ENCODE measurements at regions not wholly inside any gene's neighbourhood (a gene's known extent, or its start where the extent isn't known, plus 50 kb on each side); places are given as distances from the start of the nearest gene placed in this dataset.

DNA sequence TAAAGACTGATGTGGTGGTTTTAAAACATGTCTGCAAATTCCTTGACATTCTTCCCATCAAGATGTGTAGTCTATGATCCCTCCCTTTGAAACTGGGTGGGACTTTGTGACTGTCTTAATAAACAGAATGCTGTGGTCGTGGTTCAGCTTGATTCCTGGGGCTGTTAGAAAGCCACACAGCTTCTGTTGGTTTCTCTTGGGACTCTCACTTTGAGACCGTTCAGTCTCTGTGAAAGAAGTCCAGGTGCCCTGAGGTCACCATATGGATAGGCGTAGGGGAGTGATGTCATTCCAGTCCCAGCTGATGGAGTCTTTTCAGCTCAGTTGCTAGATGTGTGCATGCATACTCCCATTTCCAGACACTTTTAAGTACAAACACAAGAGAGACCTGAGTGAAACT is 216.6 kb downstream of the KDR start:
- H3K27ac ChIP-seq = no peak overlapping the region
- TF ChIP-seq ZFX (IDR thresholded peaks at IDR 0.05; ENCODE audit: borderline replicate concordance) = no peak
- TF ChIP-seq, protein P1, sequence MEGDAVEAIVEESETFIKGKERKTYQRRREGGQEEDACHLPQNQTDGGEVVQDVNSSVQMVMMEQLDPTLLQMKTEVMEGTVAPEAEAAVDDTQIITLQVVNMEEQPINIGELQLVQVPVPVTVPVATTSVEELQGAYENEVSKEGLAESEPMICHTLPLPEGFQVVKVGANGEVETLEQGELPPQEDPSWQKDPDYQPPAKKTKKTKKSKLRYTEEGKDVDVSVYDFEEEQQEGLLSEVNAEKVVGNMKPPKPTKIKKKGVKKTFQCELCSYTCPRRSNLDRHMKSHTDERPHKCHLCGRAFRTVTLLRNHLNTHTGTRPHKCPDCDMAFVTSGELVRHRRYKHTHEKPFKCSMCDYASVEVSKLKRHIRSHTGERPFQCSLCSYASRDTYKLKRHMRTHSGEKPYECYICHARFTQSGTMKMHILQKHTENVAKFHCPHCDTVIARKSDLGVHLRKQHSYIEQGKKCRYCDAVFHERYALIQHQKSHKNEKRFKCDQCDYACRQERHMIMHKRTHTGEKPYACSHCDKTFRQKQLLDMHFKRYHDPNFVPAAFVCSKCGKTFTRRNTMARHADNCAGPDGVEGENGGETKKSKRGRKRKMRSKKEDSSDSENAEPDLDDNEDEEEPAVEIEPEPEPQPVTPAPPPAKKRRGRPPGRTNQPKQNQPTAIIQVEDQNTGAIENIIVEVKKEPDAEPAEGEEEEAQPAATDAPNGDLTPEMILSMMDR (IDR thresholded peaks at IDR 0.05) = no peak

DNA sequence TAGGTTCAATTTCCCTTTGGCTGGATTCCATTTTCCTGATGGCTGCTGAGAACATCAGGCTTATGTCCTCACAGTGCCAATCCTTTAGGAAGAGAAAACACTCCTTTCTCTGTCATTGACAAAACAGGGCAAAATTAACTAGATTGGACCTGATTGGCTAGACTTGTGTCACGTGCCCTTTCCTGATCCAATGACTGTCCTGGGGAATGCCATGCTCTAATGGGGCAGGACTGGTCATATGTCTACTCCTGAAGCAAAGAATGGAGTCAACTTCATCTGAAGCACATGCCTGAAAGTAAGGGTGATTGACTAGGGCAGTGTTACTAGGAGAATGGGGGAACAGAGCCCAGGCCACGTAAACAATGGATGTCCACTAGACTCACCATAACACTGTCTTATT is 220.4 kb downstream of the KDR start:
- H3K27ac ChIP-seq = no peak overlapping the region
- no peak for TF ChIP-seq ZFX (IDR thresholded peaks at IDR 0.05; ENCODE audit: borderline replicate concordance)
- TF ChIP-seq, protein P1 (IDR thresholded peaks at IDR 0.05) = no peak

DNA sequence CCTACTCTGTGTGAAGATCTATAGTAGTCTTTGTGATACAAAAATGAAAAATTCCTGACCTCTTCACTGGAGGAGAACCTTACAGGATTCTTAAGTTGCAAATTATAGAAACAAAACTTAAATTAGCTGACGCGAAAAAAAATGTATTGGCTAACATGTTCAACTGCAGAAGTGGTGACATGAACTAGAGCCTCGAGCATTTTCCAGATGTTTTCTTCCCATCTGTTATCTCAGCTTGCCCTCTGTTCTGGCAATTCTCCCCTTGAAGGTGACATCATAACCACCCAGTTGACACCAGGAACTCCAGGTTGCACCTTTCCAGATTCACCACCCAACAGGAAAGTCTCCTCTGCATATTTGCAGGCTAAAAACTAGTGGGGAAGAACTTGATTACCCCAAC is 222.4 kb downstream of the KDR start:
- no peak for TF ChIP-seq ZFX (IDR thresholded peaks at IDR 0.05; ENCODE audit: borderline replicate concordance)
- TF ChIP-seq, protein P1 (IDR thresholded peaks at IDR 0.05) = no peak

DNA sequence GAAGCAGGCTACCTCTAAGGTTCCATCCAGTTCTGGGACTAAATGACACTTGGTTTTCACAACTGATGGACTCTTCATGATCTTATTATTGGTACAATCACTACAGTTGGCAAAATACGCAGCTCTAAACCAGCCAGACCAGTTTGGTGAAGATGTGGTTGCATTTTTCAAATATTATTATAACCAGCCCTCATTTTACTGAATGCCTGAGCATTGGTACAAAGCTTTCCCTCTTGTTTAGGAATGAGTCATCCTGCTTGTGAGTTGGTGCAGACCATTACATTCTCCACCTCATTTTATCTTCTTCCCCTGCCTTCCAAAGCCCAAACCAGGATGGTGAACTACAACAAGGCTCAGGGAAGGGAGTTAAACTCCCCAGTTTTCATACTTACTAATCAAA is 223.1 kb downstream of the KDR start:
- H3K27ac ChIP-seq = no peak overlapping the region
- no peak for TF ChIP-seq ZFX (IDR thresholded peaks at IDR 0.05; ENCODE audit: borderline replicate concordance)
- TF ChIP-seq, protein P1 (IDR thresholded peaks at IDR 0.05) = no peak

More for the DNA sequence above, 222.4 kb downstream of the KDR start:
- H3K27ac ChIP-seq = no peak overlapping the region

DNA sequence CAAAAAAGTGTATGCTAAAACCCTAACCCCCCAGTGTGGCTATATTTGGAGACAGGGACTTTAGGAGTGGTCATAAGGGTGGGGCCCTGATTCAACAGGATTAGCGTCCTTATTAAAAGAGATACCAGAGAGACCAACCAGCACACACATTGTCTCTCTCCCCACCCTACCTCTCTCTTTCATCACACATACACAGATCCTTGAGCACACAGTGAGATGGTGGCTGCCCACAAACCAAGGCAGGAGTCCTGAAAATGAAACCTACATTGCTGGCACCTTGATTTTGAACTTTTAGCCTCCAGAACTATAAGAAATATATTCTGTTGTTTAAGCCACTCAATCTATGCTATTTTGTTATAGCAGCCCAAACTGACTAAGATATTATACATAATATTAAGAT is 224.2 kb downstream of the KDR start:
- no peak overlapping the region for H3K27ac ChIP-seq
- no peak for TF ChIP-seq ZFX (IDR thresholded peaks at IDR 0.05; ENCODE audit: borderline replicate concordance)
- TF ChIP-seq, protein P1 (IDR thresholded peaks at IDR 0.05) = no peak

DNA sequence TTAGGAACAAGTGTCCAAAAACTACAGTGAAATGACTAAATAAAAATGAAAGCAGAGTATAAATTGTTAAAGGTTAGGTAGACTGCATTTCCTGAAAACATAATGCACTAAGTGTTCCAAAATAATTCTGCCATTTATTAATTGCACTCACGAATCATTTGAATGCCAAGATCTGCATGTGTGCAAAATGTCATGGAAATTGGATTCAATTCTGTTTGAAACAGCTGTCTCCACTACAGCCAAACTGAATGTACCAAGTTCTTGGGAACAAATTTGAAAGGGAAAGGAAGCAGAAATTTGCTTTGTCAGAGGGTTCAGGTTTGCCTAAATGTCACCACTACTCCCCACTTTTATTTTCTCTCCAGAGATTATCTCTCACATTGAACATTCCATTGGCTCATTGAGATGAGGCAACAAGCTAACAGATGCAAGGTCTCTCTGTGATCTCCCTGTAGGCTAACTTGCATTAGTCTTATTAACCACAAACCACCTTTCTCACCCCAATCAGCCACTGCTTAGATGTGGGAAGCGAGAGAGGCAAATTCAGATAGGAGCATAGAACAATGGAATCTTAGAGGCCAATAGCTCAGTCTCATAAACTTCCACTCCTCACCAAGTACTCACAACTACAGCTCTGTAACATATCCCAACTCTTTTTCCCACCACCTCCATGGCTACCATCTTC is 226.6 kb downstream of the KDR start:
- TF ChIP-seq, protein P1 (IDR thresholded peaks at IDR 0.05) = no peak
- TF ChIP-seq ZFX (IDR thresholded peaks at IDR 0.05; ENCODE audit: borderline replicate concordance) = no peak
- H3K27ac ChIP-seq = no peak overlapping the region

DNA sequence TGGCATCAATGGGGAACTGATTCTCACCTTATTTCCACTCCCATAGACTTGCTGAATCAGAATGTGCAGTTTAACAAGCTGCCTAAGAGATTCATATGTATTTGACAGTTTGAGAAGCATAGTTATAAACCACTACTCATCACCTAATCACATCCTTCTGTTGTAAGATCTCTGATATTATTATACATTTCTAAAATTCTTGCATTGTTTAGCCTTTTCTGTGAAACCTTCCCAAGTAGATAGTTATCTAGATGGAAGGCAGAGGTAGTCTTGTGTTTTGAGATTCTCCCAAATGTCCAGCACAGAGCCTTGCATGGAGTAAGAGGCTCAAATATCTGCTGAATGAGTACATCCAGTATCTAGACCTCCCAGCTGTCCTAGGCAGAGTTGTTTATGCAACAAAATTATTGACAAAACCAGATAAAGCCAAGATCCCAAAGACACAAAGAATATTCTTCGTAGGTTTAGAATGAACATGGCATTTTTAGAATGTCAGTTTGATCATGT is 227.3 kb downstream of the KDR start:
- TF ChIP-seq, protein P1 (IDR thresholded peaks at IDR 0.05) = no peak
- TF ChIP-seq ZFX (IDR thresholded peaks at IDR 0.05; ENCODE audit: borderline replicate concordance) = no peak
- no peak overlapping the region for H3K27ac ChIP-seq
